ENCODE measurements at regions not wholly inside any gene's neighbourhood (a gene's known extent, or its start where the extent isn't known, plus 50 kb on each side); places are given as distances from the start of the nearest gene placed in this dataset.

GRCh38 chr2:224146356-224147160 is 107.5 kb upstream of the SERPINE2 start (continued):
- TF ChIP-seq GABPA (IDR thresholded peaks at IDR 0.05; ENCODE audit: borderline replicate concordance, insufficient read depth, low read length) (no peak), POU5F1 (IDR thresholded peaks at IDR 0.05; ENCODE audit: low read depth, low read length) (no peak)
